Smooth muscle cell (in vitro differentiated cells): ENCODE measurements at regions not wholly inside any gene's neighbourhood (a gene's known extent, or its start where the extent isn't known, plus 50 kb on each side); places are given as distances from the start of the nearest gene placed in this dataset.
A peak's percentile ranks its signal among the peaks of the same experiment; 100 is the strongest.

Source experiments
- DNase-seq: peaks from one replicate; lab custom pipeline; 2025; ENCODE audit not compliant: unreplicated experiment; lab: John Stamatoyannopoulos, UW
- H2AFZ ChIP-seq: fragments of 200-600 bp; sonication (generic); 2 replicates; pipeline ENCODE4 v1.6.0; 2016; ENCODE audit warnings: antibody characterized with exemption, low read depth, mild to moderate bottlenecking
- H3F3A ChIP-seq: fragments of 200-600 bp; sonication (generic); 2 replicates; pipeline ENCODE4 v1.6.0; 2017; ENCODE audit warnings: antibody characterized with exemption, low read depth
- H3K27ac ChIP-seq: fragments of 200-600 bp; sonication (generic); 2 replicates; pipeline ENCODE4 v1.5.1; 2016; ENCODE audit warnings: low read depth, mild to moderate bottlenecking
- H3K27me3 ChIP-seq: fragments of 200-600 bp; sonication (generic); 2 replicates; pipeline ENCODE4 v1.6.1; 2016; ENCODE audit warnings: low read depth, mild to moderate bottlenecking
- H3K36me3 ChIP-seq: fragments of 200-600 bp; sonication (generic); 2 replicates; pipeline ENCODE4 v1.5.1; 2016; ENCODE audit warnings: low read depth
- H3K4me1 ChIP-seq: fragments of 200-600 bp; sonication (generic); 2 replicates; pipeline ENCODE4 v1.5.1; 2016; ENCODE audit warnings: low read depth
- H3K4me2 ChIP-seq: fragments of 200-600 bp; sonication (generic); 2 replicates; pipeline ENCODE4 v1.6.0; 2016; ENCODE audit warnings: mild to moderate bottlenecking
- H3K4me3 ChIP-seq: fragments of 200-600 bp; sonication (generic); 2 replicates; pipeline ENCODE4 v1.5.1; 2016; ENCODE audit warnings: mild to moderate bottlenecking
- H3K79me2 ChIP-seq: fragments of 200-600 bp; sonication (generic); 2 replicates; pipeline ENCODE4 v1.6.0; 2016; ENCODE audit warnings: low read depth, mild to moderate bottlenecking
- H3K9ac ChIP-seq: fragments of 200-600 bp; sonication (generic); 2 replicates; pipeline ENCODE4 v1.6.0; 2016; ENCODE audit warnings: low read depth
- H3K9me3 ChIP-seq: fragments of 200-600 bp; sonication (generic); replicated peaks from 2 replicates; pipeline ENCODE4 v1.5.1; 2016; ENCODE audit warnings: low read depth
- H4K20me1 ChIP-seq: fragments of 200-600 bp; sonication (generic); 2 replicates; pipeline ENCODE4 v1.6.0; 2016; ENCODE audit warnings: low read depth
- WGBS: methylation state at CpG from one replicate; pipeline ENCODE4 v1.1.7; 2016; ENCODE audit warnings: low lambda C conversion rate; 5-methylcytosine and 5-hydroxymethylcytosine counted together
- TF ChIP-seq, protein P1 (sequence below): fragments of 200-600 bp; sonication (generic); IDR thresholded peaks from 2 replicates; pipeline ENCODE4 v1.5.1; 2017; ENCODE audit warnings: borderline replicate concordance, mild to moderate bottlenecking, antibody characterized with exemption; ENCODE audit not compliant: insufficient read depth, poor library complexity, severe bottlenecking

DNA sequence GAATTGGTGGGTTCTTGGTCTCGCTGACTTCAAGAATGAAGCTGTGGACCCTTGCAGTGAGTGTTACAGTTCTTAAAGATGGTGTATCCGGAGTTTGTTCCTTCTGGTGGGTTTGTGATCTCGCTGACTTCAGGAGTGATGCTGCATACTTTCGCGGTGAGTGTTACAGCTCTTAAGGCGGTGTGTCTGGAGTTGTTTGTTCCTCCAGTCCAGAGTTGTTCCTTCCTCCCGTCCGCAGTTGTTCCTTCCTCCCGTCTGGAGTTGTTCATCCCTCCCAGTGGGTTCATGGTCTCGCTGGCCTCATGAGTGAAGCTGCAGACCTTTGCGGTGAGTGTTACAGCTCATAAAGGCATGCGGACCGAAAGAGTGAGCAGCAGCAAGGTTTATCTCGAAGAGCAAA is 159.6 kb upstream of the ADAMTSL1 start:
- TF ChIP-seq, protein P1, sequence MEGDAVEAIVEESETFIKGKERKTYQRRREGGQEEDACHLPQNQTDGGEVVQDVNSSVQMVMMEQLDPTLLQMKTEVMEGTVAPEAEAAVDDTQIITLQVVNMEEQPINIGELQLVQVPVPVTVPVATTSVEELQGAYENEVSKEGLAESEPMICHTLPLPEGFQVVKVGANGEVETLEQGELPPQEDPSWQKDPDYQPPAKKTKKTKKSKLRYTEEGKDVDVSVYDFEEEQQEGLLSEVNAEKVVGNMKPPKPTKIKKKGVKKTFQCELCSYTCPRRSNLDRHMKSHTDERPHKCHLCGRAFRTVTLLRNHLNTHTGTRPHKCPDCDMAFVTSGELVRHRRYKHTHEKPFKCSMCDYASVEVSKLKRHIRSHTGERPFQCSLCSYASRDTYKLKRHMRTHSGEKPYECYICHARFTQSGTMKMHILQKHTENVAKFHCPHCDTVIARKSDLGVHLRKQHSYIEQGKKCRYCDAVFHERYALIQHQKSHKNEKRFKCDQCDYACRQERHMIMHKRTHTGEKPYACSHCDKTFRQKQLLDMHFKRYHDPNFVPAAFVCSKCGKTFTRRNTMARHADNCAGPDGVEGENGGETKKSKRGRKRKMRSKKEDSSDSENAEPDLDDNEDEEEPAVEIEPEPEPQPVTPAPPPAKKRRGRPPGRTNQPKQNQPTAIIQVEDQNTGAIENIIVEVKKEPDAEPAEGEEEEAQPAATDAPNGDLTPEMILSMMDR = no peak
- 54% methylated on average over 14 of the region's 14 CpGs for WGBS
- DNase-seq = no peak

DNA sequence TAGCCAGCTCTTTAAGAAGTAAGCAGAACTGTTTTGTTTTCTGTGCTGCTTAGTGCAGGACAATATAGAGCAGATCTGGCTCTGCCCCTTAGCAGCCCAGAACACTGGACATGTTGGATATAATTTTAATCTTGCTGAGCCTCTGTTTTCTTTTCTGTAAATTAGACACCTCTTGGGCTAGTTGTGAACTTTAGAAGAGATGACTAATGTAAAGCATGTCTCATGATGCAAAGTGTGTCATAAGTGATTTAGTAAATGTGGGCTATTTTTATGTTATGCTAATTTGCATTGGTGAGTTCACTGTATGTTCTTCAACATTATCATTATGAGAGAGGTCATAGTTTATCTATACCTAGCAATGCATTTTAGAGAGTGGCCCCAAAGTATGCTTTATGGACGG is 156.1 kb upstream of the ADAMTSL1 start:
- whole genome bisulfite sequencing = 84% methylated on average over 1 of the region's 1 CpG
- DNase-seq = no peak
- TF ChIP-seq, protein P1 = no peak
- H3K79me2 ChIP-seq = no peaks in the 10 kb centered on the region
- H3K27me3 ChIP-seq = no peaks in the 10 kb centered on the region
- no peak overlapping the region for H3K27ac ChIP-seq
- H4K20me1 ChIP-seq = no peaks in the 10 kb centered on the region
- no peak overlapping the region for H3K9ac ChIP-seq
- H3K4me3 ChIP-seq = no peak overlapping the region
- no peak overlapping the region for H2AFZ ChIP-seq
- H3K36me3 ChIP-seq = no peaks in the 10 kb centered on the region
- no peaks in the 10 kb centered on the region for H3K4me1 ChIP-seq
- H3F3A ChIP-seq = no peaks in the 10 kb centered on the region
- H3K9me3 ChIP-seq = no peaks in the 10 kb centered on the region
- no peak overlapping the region for H3K4me2 ChIP-seq

More for the DNA sequence above, 159.6 kb upstream of the ADAMTSL1 start:
- H3K4me2 ChIP-seq = no peak overlapping the region
- no peaks in the 10 kb centered on the region for H3F3A ChIP-seq
- H3K9me3 ChIP-seq = no peaks in the 10 kb centered on the region
- H3K4me1 ChIP-seq = no peaks in the 10 kb centered on the region
- no peak overlapping the region for H3K4me3 ChIP-seq
- H3K9ac ChIP-seq = no peak overlapping the region
- no peak overlapping the region for H2AFZ ChIP-seq
- peak overlapping the region; percentile 36 for H3K27ac ChIP-seq
- H3K36me3 ChIP-seq = no peaks in the 10 kb centered on the region
- no peaks in the 10 kb centered on the region for H4K20me1 ChIP-seq
- H3K79me2 ChIP-seq = no peaks in the 10 kb centered on the region
- no peaks in the 10 kb centered on the region for H3K27me3 ChIP-seq

DNA sequence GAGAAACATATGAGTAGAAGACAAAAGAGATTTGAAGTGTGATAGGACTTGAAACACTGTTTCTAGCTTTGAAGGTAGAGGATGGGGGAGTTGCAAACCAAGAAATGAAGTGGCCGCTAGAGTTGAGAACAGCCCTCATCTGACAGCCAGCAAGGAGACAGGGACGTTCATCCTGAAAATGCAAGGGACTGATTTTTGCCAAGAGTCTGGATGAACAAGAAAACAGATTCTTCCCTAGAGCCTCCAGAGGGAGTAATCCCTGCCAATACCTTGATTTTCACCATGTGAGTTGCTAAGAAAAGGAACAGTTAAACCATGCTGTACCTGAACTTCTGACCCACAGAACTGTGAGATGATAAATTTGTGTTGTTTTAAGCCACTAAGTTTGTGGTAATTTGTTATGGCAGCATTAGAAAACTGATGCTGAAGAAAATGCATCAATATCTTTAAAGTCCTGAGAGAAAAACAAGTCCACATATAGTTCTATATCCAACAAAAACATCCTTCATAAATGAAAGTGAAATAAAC is 154.0 kb upstream of the ADAMTSL1 start:
- H2AFZ ChIP-seq = no peak overlapping the region
- H3K9ac ChIP-seq = no peak overlapping the region
- H3K4me2 ChIP-seq = no peak overlapping the region
- H3F3A ChIP-seq = no peaks in the 10 kb centered on the region
- 58% methylated on average over 2 of the region's 2 CpGs for WGBS
- H4K20me1 ChIP-seq = no peaks in the 10 kb centered on the region
- H3K27ac ChIP-seq = no peak overlapping the region
- H3K27me3 ChIP-seq = no peaks in the 10 kb centered on the region
- H3K36me3 ChIP-seq = no peaks in the 10 kb centered on the region
- H3K4me3 ChIP-seq = no peak overlapping the region
- DNase-seq = no peak
- H3K9me3 ChIP-seq = no peaks in the 10 kb centered on the region
- H3K79me2 ChIP-seq = no peaks in the 10 kb centered on the region
- TF ChIP-seq, protein P1 = no peak
- no peaks in the 10 kb centered on the region for H3K4me1 ChIP-seq
